ENCODE measurements at regions not wholly inside any gene's neighbourhood (a gene's known extent, or its start where the extent isn't known, plus 50 kb on each side); places are given as distances from the start of the nearest gene placed in this dataset.

DNA sequence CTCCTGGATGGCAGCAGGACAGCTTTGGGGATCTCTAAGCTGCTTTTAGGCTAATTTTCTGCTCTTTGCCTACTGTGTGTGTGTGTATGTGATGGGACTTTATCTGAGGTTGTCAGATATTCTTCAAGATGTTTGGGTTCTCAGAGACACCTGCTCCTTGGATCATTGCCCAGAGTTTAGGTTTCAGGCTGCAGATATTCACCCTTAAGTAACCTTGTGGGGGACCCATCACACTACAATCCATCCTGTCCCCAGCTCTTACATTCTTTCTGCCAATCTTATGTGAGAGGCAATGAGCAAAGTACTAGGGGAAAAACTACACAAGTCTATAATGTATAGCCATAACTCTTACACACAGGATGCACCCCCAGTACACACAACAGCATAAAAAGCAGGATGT is 263.0 kb upstream of the ZWINT start:
- Histone ChIP-seq H3K27me3 (ENCODE audit: control insufficient read depth in 3 of 3, insufficient read depth in 3 of 3, low read depth in 1 of 3, low read length in 3 of 3) (no peaks in the 10 kb centered on the region), H3K14ac (ENCODE audit: low read length) (no peak overlapping the region), H3K18ac (ENCODE audit: low read length) (no peak overlapping the region), H4K8ac (ENCODE audit: low read depth, low read length) (no peak overlapping the region), H2AFZ (ENCODE audit: low read length) (no peak overlapping the region), H3K79me1 (ENCODE audit: low read depth, low read length) (no peaks in the 10 kb centered on the region), H3K4me1 (ENCODE audit: control insufficient read depth in 2 of 2, insufficient read depth in 1 of 2, low read depth in 1 of 2, low read length in 2 of 2) (no peaks in the 10 kb centered on the region), H2AK5ac (ENCODE audit: low read depth, low read length) (no peak overlapping the region), H3K4me2 (ENCODE audit: insufficient read depth, low read length, poor library complexity, severe bottlenecking) (no peak overlapping the region), H3K27ac (replicated peaks; ENCODE audit: low read length) (no peak overlapping the region), H2BK5ac (ENCODE audit: low read length) (no peak overlapping the region), H3K9me3 (replicated peaks in 1 of 2; ENCODE audit: control insufficient read depth in 2 of 2, insufficient read depth in 1 of 2, low read depth in 1 of 2, low read length in 2 of 2) (no peaks in the 10 kb centered on the region), H2BK120ac (ENCODE audit: low read depth, low read length) (no peak overlapping the region), H3K4me3 (ENCODE audit: low read length in 2 of 2) (no peak overlapping the region), H2BK15ac (ENCODE audit: low read length) (no peak overlapping the region), H3K4ac (ENCODE audit: low read length) (no peak overlapping the region), H3K36me3 (replicated peaks in 1 of 2; ENCODE audit: control insufficient read depth in 2 of 2, insufficient read depth in 2 of 2, low read length in 2 of 2) (no peaks in the 10 kb centered on the region), H3K23ac (ENCODE audit: low read depth, low read length, poor library complexity) (no peak overlapping the region), H3K9ac (ENCODE audit: low read depth, low read length, poor library complexity) (no peak overlapping the region), H4K91ac (ENCODE audit: low read depth, low read length, poor library complexity) (no peak overlapping the region), H2BK12ac (ENCODE audit: low read length) (no peak overlapping the region)
- no peak for DNase-seq (ENCODE audit: low spot score)

DNA sequence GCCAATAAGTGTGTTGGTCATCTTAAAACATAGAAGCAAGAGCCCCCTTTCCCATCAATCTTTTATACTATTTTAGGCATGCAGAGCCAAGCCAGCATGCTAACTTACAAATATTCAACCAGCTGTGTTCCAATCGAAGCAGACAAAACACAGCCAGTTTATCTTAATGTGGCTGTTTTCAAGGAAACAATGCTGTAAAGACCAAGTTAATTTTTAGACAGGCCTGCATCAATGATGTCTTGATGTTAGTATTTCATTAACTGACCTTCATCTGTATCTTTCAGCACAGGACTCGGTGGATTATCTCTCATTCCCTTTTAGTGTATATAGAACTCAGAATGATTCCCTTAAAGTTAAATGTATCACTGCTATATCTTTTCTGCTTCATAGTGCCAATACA is 262.0 kb upstream of the ZWINT start:
- no peak overlapping the region for H3K14ac ChIP-seq (ENCODE audit: low read length)
- no CpG with 5 or more reads among the region's 2 CpGs for WGBS, 2 donors (ENCODE audit: extremely low coverage in 2 of 2, insufficient read length in 2 of 2, insufficient replicate concordance in 1 of 2)
- H3K79me1 ChIP-seq (ENCODE audit: low read depth, low read length): no peaks in the 10 kb centered on the region
- H3K4me3 ChIP-seq (ENCODE audit: low read length in 2 of 2): no peak overlapping the region
- H3K4ac ChIP-seq (ENCODE audit: low read length): no peak overlapping the region
- no peaks in the 10 kb centered on the region for H3K27me3 ChIP-seq (ENCODE audit: control insufficient read depth in 3 of 3, insufficient read depth in 3 of 3, low read depth in 1 of 3, low read length in 3 of 3)
- DNase-seq (ENCODE audit: low spot score): no peak
- no peak overlapping the region for H3K18ac ChIP-seq (ENCODE audit: low read length)
- H4K8ac ChIP-seq (ENCODE audit: low read depth, low read length): no peak overlapping the region
- H2BK5ac ChIP-seq (ENCODE audit: low read length): no peak overlapping the region
- H2BK15ac ChIP-seq (ENCODE audit: low read length): no peak overlapping the region
- no peaks in the 10 kb centered on the region for H3K4me1 ChIP-seq (ENCODE audit: control insufficient read depth in 2 of 2, insufficient read depth in 1 of 2, low read depth in 1 of 2, low read length in 2 of 2)
- no peaks in the 10 kb centered on the region for H3K36me3 ChIP-seq (replicated peaks in 1 of 2; ENCODE audit: control insufficient read depth in 2 of 2, insufficient read depth in 2 of 2, low read length in 2 of 2)
- no peak overlapping the region for H2AK5ac ChIP-seq (ENCODE audit: low read depth, low read length)
- H4K91ac ChIP-seq (ENCODE audit: low read depth, low read length, poor library complexity): no peak overlapping the region
- H3K23ac ChIP-seq (ENCODE audit: low read depth, low read length, poor library complexity): no peak overlapping the region
- H3K27ac ChIP-seq (replicated peaks; ENCODE audit: low read length): no peak overlapping the region
- no peak overlapping the region for H2AFZ ChIP-seq (ENCODE audit: low read length)
- no peak overlapping the region for H3K4me2 ChIP-seq (ENCODE audit: insufficient read depth, low read length, poor library complexity, severe bottlenecking)
- no peak overlapping the region for H3K9ac ChIP-seq (ENCODE audit: low read depth, low read length, poor library complexity)
- H3K9me3 ChIP-seq (replicated peaks in 1 of 2; ENCODE audit: control insufficient read depth in 2 of 2, insufficient read depth in 1 of 2, low read depth in 1 of 2, low read length in 2 of 2): no peaks in the 10 kb centered on the region
- H2BK12ac ChIP-seq (ENCODE audit: low read length): no peak overlapping the region
- no peak overlapping the region for H2BK120ac ChIP-seq (ENCODE audit: low read depth, low read length)

DNA sequence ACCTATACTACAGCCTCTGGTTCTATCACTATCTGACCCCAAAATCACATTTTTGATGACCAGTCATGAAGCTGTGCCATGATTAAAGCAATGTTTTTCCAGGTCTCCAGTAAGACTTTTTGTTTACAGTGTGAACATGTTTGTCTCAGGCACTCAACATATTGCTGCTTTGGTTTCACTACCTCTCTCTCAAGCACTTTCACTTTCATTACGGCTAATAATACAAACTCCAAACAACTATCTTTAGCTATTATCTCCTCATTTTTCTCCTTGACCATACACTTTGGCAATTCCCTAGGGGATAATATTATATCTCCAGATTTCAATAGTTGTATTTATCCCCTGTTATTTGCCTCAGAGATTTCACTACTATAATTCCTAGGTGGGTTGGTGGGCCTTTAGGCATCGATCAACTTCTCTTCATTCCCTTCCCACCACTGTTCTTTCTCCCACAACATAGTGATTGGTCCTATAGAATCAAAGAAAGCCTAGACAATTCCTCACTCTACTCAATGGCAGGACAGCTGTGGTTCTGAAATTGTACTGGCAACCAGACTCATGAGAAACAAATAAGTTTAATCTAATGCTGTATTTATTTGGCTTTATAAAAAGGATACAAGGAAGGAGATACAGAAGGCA is 261.4 kb upstream of the ZWINT start:
- Histone ChIP-seq H3K4me1 (ENCODE audit: control insufficient read depth in 2 of 2, insufficient read depth in 1 of 2, low read depth in 1 of 2, low read length in 2 of 2) (no peaks in the 10 kb centered on the region), H3K79me1 (ENCODE audit: low read depth, low read length) (no peaks in the 10 kb centered on the region), H3K9ac (ENCODE audit: low read depth, low read length, poor library complexity) (no peak overlapping the region), H2BK12ac (ENCODE audit: low read length) (no peak overlapping the region), H2BK5ac (ENCODE audit: low read length) (no peak overlapping the region), H3K9me3 (replicated peaks in 1 of 2; ENCODE audit: control insufficient read depth in 2 of 2, insufficient read depth in 1 of 2, low read depth in 1 of 2, low read length in 2 of 2) (no peaks in the 10 kb centered on the region), H3K4ac (ENCODE audit: low read length) (no peak overlapping the region), H2AK5ac (ENCODE audit: low read depth, low read length) (no peak overlapping the region), H3K4me2 (ENCODE audit: insufficient read depth, low read length, poor library complexity, severe bottlenecking) (no peak overlapping the region), H4K8ac (ENCODE audit: low read depth, low read length) (no peak overlapping the region), H2BK120ac (ENCODE audit: low read depth, low read length) (no peak overlapping the region), H3K14ac (ENCODE audit: low read length) (no peak overlapping the region), H3K27me3 (ENCODE audit: control insufficient read depth in 3 of 3, insufficient read depth in 3 of 3, low read depth in 1 of 3, low read length in 3 of 3) (no peaks in the 10 kb centered on the region), H3K23ac (ENCODE audit: low read depth, low read length, poor library complexity) (no peak overlapping the region), H3K27ac (replicated peaks; ENCODE audit: low read length) (no peak overlapping the region), H3K36me3 (replicated peaks in 1 of 2; ENCODE audit: control insufficient read depth in 2 of 2, insufficient read depth in 2 of 2, low read length in 2 of 2) (no peaks in the 10 kb centered on the region), H4K91ac (ENCODE audit: low read depth, low read length, poor library complexity) (no peak overlapping the region), H3K18ac (ENCODE audit: low read length) (no peak overlapping the region), H2AFZ (ENCODE audit: low read length) (no peak overlapping the region), H3K4me3 (ENCODE audit: low read length in 2 of 2) (no peak overlapping the region), H2BK15ac (ENCODE audit: low read length) (no peak overlapping the region)
- DNase-seq (ENCODE audit: low spot score): no peak
- WGBS, 2 donors (ENCODE audit: extremely low coverage in 2 of 2, insufficient read length in 2 of 2, insufficient replicate concordance in 1 of 2): no CpG with 5 or more reads among the region's 2 CpGs

DNA sequence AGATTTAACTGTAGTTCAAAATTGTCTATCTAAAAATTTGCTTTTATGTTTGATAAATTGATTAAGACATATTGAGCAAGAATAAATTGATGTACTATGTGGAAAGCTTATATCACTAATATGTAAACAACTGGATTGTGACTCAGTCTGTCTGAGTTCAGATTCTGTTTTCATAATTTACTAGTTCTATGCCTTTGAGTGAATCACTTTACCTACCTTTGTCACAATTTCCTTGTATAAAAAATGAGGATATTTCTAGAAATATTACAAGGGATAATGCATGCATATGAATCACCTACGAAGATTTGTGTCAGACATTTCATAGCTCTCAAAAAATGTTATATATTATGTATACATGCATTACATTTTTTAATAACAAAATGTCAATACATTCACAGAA is 245.1 kb upstream of the ZWINT start:
- Histone ChIP-seq H2BK5ac (ENCODE audit: low read length) (no peak overlapping the region), H4K8ac (ENCODE audit: low read depth, low read length) (no peak overlapping the region), H3K27ac (replicated peaks; ENCODE audit: low read length) (no peak overlapping the region), H2BK120ac (ENCODE audit: low read depth, low read length) (no peak overlapping the region), H3K27me3 (ENCODE audit: control insufficient read depth in 3 of 3, insufficient read depth in 3 of 3, low read depth in 1 of 3, low read length in 3 of 3) (no peaks in the 10 kb centered on the region), H3K18ac (ENCODE audit: low read length) (no peak overlapping the region), H2BK15ac (ENCODE audit: low read length) (no peak overlapping the region), H3K79me1 (ENCODE audit: low read depth, low read length) (no peaks in the 10 kb centered on the region), H3K9me3 (replicated peaks in 1 of 2; ENCODE audit: control insufficient read depth in 2 of 2, insufficient read depth in 1 of 2, low read depth in 1 of 2, low read length in 2 of 2) (no peaks in the 10 kb centered on the region), H3K36me3 (replicated peaks in 1 of 2; ENCODE audit: control insufficient read depth in 2 of 2, insufficient read depth in 2 of 2, low read length in 2 of 2) (no peaks in the 10 kb centered on the region), H2AFZ (ENCODE audit: low read length) (no peak overlapping the region), H3K4ac (ENCODE audit: low read length) (no peak overlapping the region), H2AK5ac (ENCODE audit: low read depth, low read length) (no peak overlapping the region), H3K4me1 (ENCODE audit: control insufficient read depth in 2 of 2, insufficient read depth in 1 of 2, low read depth in 1 of 2, low read length in 2 of 2) (no peaks in the 10 kb centered on the region), H3K14ac (ENCODE audit: low read length) (no peak overlapping the region), H2BK12ac (ENCODE audit: low read length) (no peak overlapping the region), H3K9ac (ENCODE audit: low read depth, low read length, poor library complexity) (no peak overlapping the region), H3K4me3 (ENCODE audit: low read length in 2 of 2) (no peak overlapping the region), H4K91ac (ENCODE audit: low read depth, low read length, poor library complexity) (no peak overlapping the region), H3K23ac (ENCODE audit: low read depth, low read length, poor library complexity) (no peak overlapping the region), H3K4me2 (ENCODE audit: insufficient read depth, low read length, poor library complexity, severe bottlenecking) (no peak overlapping the region)
- no peak for DNase-seq (ENCODE audit: low spot score)
- WGBS, 2 donors (ENCODE audit: extremely low coverage in 2 of 2, insufficient read length in 2 of 2, insufficient replicate concordance in 1 of 2): no CpG with 5 or more reads among the region's 1 CpG
